Astrocyte (in vitro differentiated cells and primary cell): ENCODE measurements at regions not wholly inside any gene's neighbourhood (a gene's known extent, or its start where the extent isn't known, plus 50 kb on each side); places are given as distances from the start of the nearest gene placed in this dataset.

Experiments
- DNase-seq: peaks from one replicate; pipeline ENCODE4 v3.0.0-alpha.2; 2010; ENCODE audit warnings: low read depth
- FAIRE-seq: peaks from 2 replicates; lab custom pipeline; 2011; peaks lifted over from hg19 to GRCh38; lab: Jason Lieb, UNC
- H2AFZ ChIP-seq: 2 replicates; pipeline ENCODE4 v1.6.0; 2012; ENCODE audit warnings: low read depth, low read length, inconsistent platforms
- H3K27ac ChIP-seq: 2 replicates; pipeline ENCODE4 v1.5.1; 2011; ENCODE audit warnings: low read depth, low read length, inconsistent platforms
- H3K27me3 ChIP-seq: 2 replicates; pipeline ENCODE4 v1.6.0; 2011; ENCODE audit warnings: low read length, inconsistent platforms; ENCODE audit not compliant: insufficient read depth
- H3K36me3 ChIP-seq: 2 replicates; pipeline ENCODE4 v1.5.1; 2011; ENCODE audit warnings: low read length, inconsistent platforms; ENCODE audit not compliant: insufficient read depth
- H3K4me1 ChIP-seq: 2 replicates; pipeline ENCODE4 v1.5.1; 2011; ENCODE audit warnings: low read length, inconsistent platforms; ENCODE audit not compliant: insufficient read depth
- H3K4me2 ChIP-seq: 2 replicates; pipeline ENCODE4 v1.6.0; 2012; ENCODE audit warnings: low read length, inconsistent platforms
- H3K4me3 ChIP-seq: 2 replicates; pipeline ENCODE4 v1.5.1; 2011; ENCODE audit warnings: low read depth, mild to moderate bottlenecking, low read length, inconsistent platforms; ENCODE audit not compliant: insufficient read depth
- H3K79me2 ChIP-seq: 2 replicates; pipeline ENCODE4 v1.6.0; 2012; ENCODE audit warnings: mild to moderate bottlenecking, low read length, inconsistent platforms; ENCODE audit not compliant: insufficient read depth
- H3K9ac ChIP-seq: 2 replicates; pipeline ENCODE4 v1.6.0; 2012; ENCODE audit warnings: mild to moderate bottlenecking, low read length, inconsistent platforms
- H3K9me3 ChIP-seq: 2 replicates; pipeline ENCODE4 v1.5.1; 2012; ENCODE audit warnings: low read depth, mild to moderate bottlenecking, low read length, inconsistent platforms; ENCODE audit not compliant: insufficient read depth
- H4K20me1 ChIP-seq: 2 replicates; pipeline ENCODE4 v1.6.0; 2012; ENCODE audit warnings: low read length, inconsistent platforms; ENCODE audit not compliant: insufficient read depth
- H3K27ac Mint-ChIP-seq: one replicate; pipeline ENCODE4 v1.8.0; 2021; ENCODE audit warnings: mild to moderate bottlenecking, mixed read lengths; ENCODE audit not compliant: unreplicated experiment
- H3K27me3 Mint-ChIP-seq: one replicate; pipeline ENCODE4 v1.8.0; 2021; ENCODE audit warnings: low read depth, mixed read lengths; ENCODE audit not compliant: unreplicated experiment
- H3K36me3 Mint-ChIP-seq: one replicate; pipeline ENCODE4 v1.8.0; 2021; ENCODE audit warnings: low read depth, mixed read lengths; ENCODE audit not compliant: unreplicated experiment
- H3K4me1 Mint-ChIP-seq: one replicate; pipeline ENCODE4 v1.8.0; 2021; ENCODE audit warnings: low read depth, mixed read lengths; ENCODE audit not compliant: unreplicated experiment
- H3K4me3 Mint-ChIP-seq: one replicate; pipeline ENCODE4 v1.8.0; 2021; ENCODE audit warnings: mild to moderate bottlenecking, moderate library complexity, mixed read lengths; ENCODE audit not compliant: unreplicated experiment
- H3K9me3 Mint-ChIP-seq: one replicate; pipeline ENCODE4 v1.8.0; 2021; ENCODE audit warnings: mild to moderate bottlenecking, mixed read lengths; ENCODE audit not compliant: unreplicated experiment
- CTCF ChIP-seq: IDR thresholded peaks from 2 replicates; pipeline ENCODE4 v1.5.1; 2011; ENCODE audit warnings: low read depth, mild to moderate bottlenecking, inconsistent platforms, low read length, moderate library complexity; ENCODE audit not compliant: insufficient read depth
- EZH2 ChIP-seq: IDR thresholded peaks from 2 replicates; pipeline ENCODE4 v1.6.1; 2012; ENCODE audit warnings: mild to moderate bottlenecking, low read length, inconsistent platforms; ENCODE audit not compliant: insufficient read depth

GRCh38 chr5:125269926-125270325, 523.5 kb upstream of the ZNF608 start:
- no peaks in the 10 kb centered on the region for H3K27me3 Mint-ChIP-seq
- H3K9me3 Mint-ChIP-seq = no peaks in the 10 kb centered on the region
- no peaks in the 10 kb centered on the region for H3K9me3 ChIP-seq
- no peaks in the 10 kb centered on the region for H3K27me3 ChIP-seq
- H3K4me2 ChIP-seq = no peak overlapping the region
- no peak for TF ChIP-seq CTCF
- no peak for TF ChIP-seq EZH2
- FAIRE-seq (no peak), DNase-seq (no peak)
- peaks cover 5% of the 10 kb centered on the region for H3K4me1 ChIP-seq
- H3K27ac ChIP-seq = no peak overlapping the region
- H3K4me1 Mint-ChIP-seq = peaks cover 11% of the 10 kb centered on the region
- no peak overlapping the region for H3K9ac ChIP-seq
- no peaks in the 10 kb centered on the region for H3K36me3 Mint-ChIP-seq
- no peaks in the 10 kb centered on the region for H4K20me1 ChIP-seq
- H3K4me3 Mint-ChIP-seq = no peak overlapping the region
- H3K79me2 ChIP-seq = no peaks in the 10 kb centered on the region
- H3K27ac Mint-ChIP-seq = no peak overlapping the region
- no peaks in the 10 kb centered on the region for H3K36me3 ChIP-seq
- H3K4me3 ChIP-seq = no peak overlapping the region
- no peak overlapping the region for H2AFZ ChIP-seq

- TF ChIP-seq EZH2 (no peak), CTCF (no peak)
- Mint-ChIP-seq H3K4me3 (no peak overlapping the region), H3K36me3 (no peaks in the 10 kb centered on the region), H3K9me3 (peaks cover 2% of the 10 kb centered on the region), H3K27ac (no peak overlapping the region), H3K27me3 (no peaks in the 10 kb centered on the region), H3K4me1 (peaks cover 20% of the 10 kb centered on the region)
- FAIRE-seq = no peak
- no peaks in the 10 kb centered on the region for H4K20me1 ChIP-seq
- no peak overlapping the region for H3K4me3 ChIP-seq
- H3K27me3 ChIP-seq = no peaks in the 10 kb centered on the region
- no peaks in the 10 kb centered on the region for H3K9me3 ChIP-seq
- no peak overlapping the region for H3K9ac ChIP-seq
- no peaks in the 10 kb centered on the region for H3K36me3 ChIP-seq
- no peaks in the 10 kb centered on the region for H3K79me2 ChIP-seq
- H3K27ac ChIP-seq = no peak overlapping the region
- H2AFZ ChIP-seq = no peak overlapping the region
- H3K4me2 ChIP-seq = no peak overlapping the region
- no peak for DNase-seq
- H3K4me1 ChIP-seq = peaks cover 12% of the 10 kb centered on the region
Measured at GRCh38 chr5:125272357-125272756, 525.9 kb upstream of the ZNF608 start.

GRCh38 chr5:125274211-125274610, 527.8 kb upstream of the ZNF608 start:
- FAIRE-seq = no peak
- Histone ChIP-seq H3K9ac (no peak overlapping the region), H3K4me1 (peaks cover 25% of the 10 kb centered on the region), H3K79me2 (no peaks in the 10 kb centered on the region), H2AFZ (no peak overlapping the region), H3K9me3 (no peaks in the 10 kb centered on the region), H3K4me2 (peak overlapping the region; percentile 6), H3K4me3 (no peak overlapping the region), H3K36me3 (no peaks in the 10 kb centered on the region), H3K27ac (no peak overlapping the region), H4K20me1 (no peaks in the 10 kb centered on the region), H3K27me3 (no peaks in the 10 kb centered on the region)
- Mint-ChIP-seq H3K27me3 (no peaks in the 10 kb centered on the region), H3K9me3 (peaks cover 2% of the 10 kb centered on the region), H3K36me3 (no peaks in the 10 kb centered on the region), H3K27ac (no peak overlapping the region), H3K4me3 (no peak overlapping the region), H3K4me1 (peaks cover 32% of the 10 kb centered on the region)
- peak; percentile 8 for DNase-seq
- TF ChIP-seq CTCF = no peak
- TF ChIP-seq EZH2 = no peak
